Esophagus squamous epithelium (tissue), 5 donors: ENCODE measurements at regions not wholly inside any gene's neighbourhood (a gene's known extent, or its start where the extent isn't known, plus 50 kb on each side); places are given as distances from the start of the nearest gene placed in this dataset.

Experiments
- DNase-seq: peaks from one replicate; lab custom pipeline; 2025; lab: John Stamatoyannopoulos, UW
- H3K27ac ChIP-seq, 4 donors: fragments of 200-600 bp; sonication (generic); one replicate each; pipeline ENCODE4 v1.5.1; 2016 to 2019; ENCODE audit warnings: mild to moderate bottlenecking in 1 of 4
- H3K27me3 ChIP-seq, 4 donors: fragments of 200-600 bp; sonication (generic); 1 replicate in 3 of 4; 2 replicates in 1 of 4; pipeline versions ENCODE4 v1.5.1 to v1.6.0; 2017 to 2021; ENCODE audit warnings: antibody characterized with exemption in 1 of 4
- H3K36me3 ChIP-seq, 3 donors: fragments of 200-600 bp; sonication (generic); one replicate each; pipeline ENCODE4 v1.5.1; 2016 to 2019
- H3K4me1 ChIP-seq, 3 donors: fragments of 200-600 bp; sonication (generic); one replicate each; pipeline ENCODE4 v1.5.1; 2017 to 2019
- H3K4me3 ChIP-seq, 4 donors: fragments of 200-600 bp; sonication (generic); 1 replicate in 3 of 4; 2 replicates in 1 of 4; pipeline ENCODE4 v1.5.1; 2016 to 2019; ENCODE audit warnings: mild to moderate bottlenecking in 2 of 4, moderate library complexity in 1 of 4
- H3K9me3 ChIP-seq, 3 donors: fragments of 200-600 bp; sonication (generic); one replicate each; pipeline ENCODE4 v1.5.1; 2016 to 2019
- CTCF ChIP-seq, 6 experiments: fragments of 450-650 bp in 4 of 6; fragments of 200-600 bp in 2 of 6; sonication (generic) in 2 of 6; IDR thresholded peaks; one replicate each; pipeline ENCODE4 v1.5.1; 2016 to 2019; ENCODE audit warnings: antibody characterized with exemption in 6 of 6, mild to moderate bottlenecking in 4 of 6, moderate library complexity in 4 of 6
- POLR2A ChIP-seq, 4 donors: fragments of 450-650 bp; IDR thresholded peaks; one replicate each; pipeline ENCODE4 v1.6.1; 2017; ENCODE audit warnings: antibody characterized with exemption in 4 of 4, mild to moderate bottlenecking in 4 of 4, moderate library complexity in 3 of 4
- WGBS, 2 donors: methylation state at CpG; one replicate each; pipeline ENCODE4 v1.1.5; 2018; 5-methylcytosine and 5-hydroxymethylcytosine counted together
- intact Hi-C: fragments of 100-400 bp; cut with DNase I; formaldehyde crosslinking; loops from one replicate; pipeline ENCODE4 v1.15.0; 2022
- donor health status: DM: yes; HTN: yes; CAD: no.

DNA sequence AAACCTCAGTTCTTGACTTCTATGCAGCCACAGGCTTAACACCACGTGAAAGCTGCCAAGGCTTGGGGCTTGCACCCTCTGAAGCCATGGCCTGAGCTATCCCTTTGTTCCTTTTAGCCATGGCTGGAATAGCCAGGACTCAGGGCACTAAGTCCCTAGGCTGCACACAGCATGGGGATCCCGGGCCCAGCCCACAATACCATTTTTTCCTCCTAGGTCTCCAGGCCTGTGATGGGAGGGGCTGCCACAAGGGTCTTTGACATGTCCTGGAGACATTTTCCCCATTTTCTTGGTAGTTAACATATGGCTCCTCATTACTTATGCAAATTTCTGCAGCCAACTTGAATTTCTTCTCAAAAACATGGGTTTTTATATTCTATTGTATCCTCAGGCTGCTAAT is 619.1 kb downstream of the NYAP2 start:
- intact Hi-C loops = no loop called here
- 76 to 80% methylated on average over 1 to 2 of the region's 2 CpGs for WGBS, 2 donors

DNA sequence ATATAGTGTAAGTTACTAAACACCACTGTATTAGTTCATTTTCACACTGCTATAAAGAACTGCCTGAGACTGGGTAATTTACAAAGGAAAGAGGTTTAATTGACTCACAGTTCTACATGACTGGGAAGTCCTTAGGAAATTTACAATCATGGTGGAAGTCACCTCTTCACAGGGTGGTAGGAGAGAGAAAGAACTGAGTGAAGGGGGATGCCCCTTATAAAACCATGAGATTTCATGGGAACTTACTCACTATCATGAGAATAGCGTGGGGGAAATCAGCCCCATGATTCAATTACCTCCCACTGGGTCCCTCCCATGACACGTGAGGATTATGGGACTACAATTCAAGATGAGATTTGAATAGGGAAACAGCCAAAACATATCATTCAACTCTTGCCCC is 618.0 kb downstream of the NYAP2 start:
- Histone ChIP-seq H3K36me3 (no peaks in the 10 kb centered on the region), H3K27me3 (no peaks in the 10 kb centered on the region), H3K4me3 (no peak overlapping the region), H3K4me1 (no peaks in the 10 kb centered on the region), H3K9me3 (peaks cover 0 to 7% (median 0%) of the 10 kb centered on the region in 3 donors), H3K27ac (no peak overlapping the region)
- DNase-seq = no peak
- TF ChIP-seq CTCF (IDR thresholded peaks at IDR 0.05) (no peak), POLR2A (IDR thresholded peaks at IDR 0.05) (no peak)
- intact Hi-C loops = no loop called here
- 81 to 88% methylated on average over 2 of the region's 2 CpGs for WGBS, 2 donors

More for the DNA sequence above, 619.1 kb downstream of the NYAP2 start:
- Histone ChIP-seq H3K36me3 (no peaks in the 10 kb centered on the region), H3K4me1 (no peaks in the 10 kb centered on the region), H3K27ac (no peak overlapping the region), H3K4me3 (no peak overlapping the region), H3K27me3 (no peaks in the 10 kb centered on the region), H3K9me3 (peaks cover 0 to 7% (median 0%) of the 10 kb centered on the region in 3 donors)
- TF ChIP-seq CTCF (IDR thresholded peaks at IDR 0.05) = no peak
- no peak for TF ChIP-seq POLR2A (IDR thresholded peaks at IDR 0.05)
- no peak for DNase-seq

DNA sequence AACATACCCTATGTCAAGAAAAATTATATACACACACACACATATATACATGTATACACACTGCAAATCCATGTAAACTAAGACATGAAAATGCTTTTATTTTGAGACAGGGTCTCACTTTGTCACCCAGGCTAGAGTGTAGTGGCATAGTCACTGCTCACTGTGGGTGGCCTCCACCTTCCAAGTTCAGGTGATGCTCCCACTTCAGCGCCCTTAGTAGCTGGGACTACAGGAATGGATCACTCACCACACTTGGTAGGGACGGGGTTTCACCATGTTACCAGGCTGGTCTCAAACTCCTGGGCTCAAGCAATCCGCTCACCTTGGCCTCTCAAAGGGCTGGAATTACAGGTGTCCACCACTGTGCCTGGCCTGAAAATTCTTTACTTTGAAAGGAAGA is 617.6 kb downstream of the NYAP2 start:
- 87 to 100% methylated on average over 2 to 3 of the region's 3 CpGs for WGBS, 2 donors

GRCh38 chr2:226011716-226012450 is 612.4 kb downstream of the NYAP2 start:
- no peak for TF ChIP-seq CTCF (IDR thresholded peaks at IDR 0.05)
- TF ChIP-seq POLR2A (IDR thresholded peaks at IDR 0.05) = no peak
- WGBS, 2 donors = 76 to 87% methylated on average over 10 of the region's 10 CpGs
- H3K4me1 ChIP-seq = no peaks in the 10 kb centered on the region
- H3K4me3 ChIP-seq = no peak overlapping the region
- H3K27me3 ChIP-seq = no peaks in the 10 kb centered on the region
- no peak overlapping the region for H3K27ac ChIP-seq
- H3K9me3 ChIP-seq = no peaks in the 10 kb centered on the region
- H3K36me3 ChIP-seq = no peaks in the 10 kb centered on the region
- intact Hi-C loops = no loop called here
- DNase-seq = no peak

More for the DNA sequence above, 617.6 kb downstream of the NYAP2 start:
- intact Hi-C loops = no loop called here
- Histone ChIP-seq H3K27me3 (no peaks in the 10 kb centered on the region), H3K36me3 (no peaks in the 10 kb centered on the region), H3K9me3 (peaks cover 0 to 7% (median 0%) of the 10 kb centered on the region in 3 donors), H3K4me3 (no peak overlapping the region), H3K4me1 (no peaks in the 10 kb centered on the region), H3K27ac (no peak overlapping the region)
- DNase-seq = no peak
- TF ChIP-seq POLR2A (IDR thresholded peaks at IDR 0.05) = no peak
- TF ChIP-seq CTCF (IDR thresholded peaks at IDR 0.05) = no peak

DNA sequence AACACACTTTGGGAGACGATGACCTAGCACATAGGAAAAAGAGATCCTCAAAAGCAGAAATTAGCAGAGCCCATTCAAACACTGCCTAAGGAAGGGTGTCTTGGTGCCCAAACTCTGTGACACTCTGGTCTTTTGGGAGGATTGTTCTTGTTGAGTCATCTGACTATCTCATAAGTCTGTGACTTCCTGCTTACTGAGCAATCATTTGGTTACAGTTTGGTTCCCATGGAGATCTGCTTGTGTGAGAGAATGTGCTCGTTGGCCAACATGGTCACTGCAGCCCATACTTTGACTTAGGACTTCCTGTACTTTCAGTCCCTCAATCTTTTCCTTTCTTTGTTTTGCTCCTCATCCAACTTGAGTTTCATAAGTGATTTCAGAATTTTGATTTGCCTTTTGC is 602.9 kb downstream of the NYAP2 start:
- WGBS, 2 donors = 45 to 48% methylated on average over 2 of the region's 2 CpGs
- Histone ChIP-seq H3K27me3 (no peaks in the 10 kb centered on the region), H3K27ac (peak overlapping the region in 1 of 4 donors; percentile 18), H3K36me3 (no peaks in the 10 kb centered on the region), H3K4me3 (no peak overlapping the region), H3K9me3 (no peaks in the 10 kb centered on the region), H3K4me1 (no peaks in the 10 kb centered on the region)
- intact Hi-C loops = no loop called here
- TF ChIP-seq POLR2A (IDR thresholded peaks at IDR 0.05) (no peak), CTCF (IDR thresholded peaks at IDR 0.05) (no peak)
- no peak for DNase-seq
